Fibroblast of lung (primary cell): ENCODE measurements at regions not wholly inside any gene's neighbourhood (a gene's known extent, or its start where the extent isn't known, plus 50 kb on each side); places are given as distances from the start of the nearest gene placed in this dataset.

Source experiments
- DNase-seq, 2 donors: peaks; one replicate each; pipeline versions ENCODE4 v3.0.0 to v3.0.0-alpha.2; 2010; ENCODE audit warnings: low read depth in 2 of 2
- H2AFZ ChIP-seq: 2 replicates; pipeline ENCODE4 v1.5.1; 2012; ENCODE audit warnings: low read length, control low read depth, inconsistent platforms
- H3K27ac ChIP-seq: 2 replicates; pipeline ENCODE4 v1.5.1; 2011; ENCODE audit warnings: low read length, control low read depth; ENCODE audit not compliant: insufficient read depth
- H3K27me3 ChIP-seq: 2 replicates; pipeline ENCODE4 v1.5.1; 2011; ENCODE audit warnings: mild to moderate bottlenecking, low read length; ENCODE audit not compliant: control insufficient read depth, insufficient read depth
- H3K36me3 ChIP-seq: 2 replicates; pipeline ENCODE4 v1.5.1; 2011; ENCODE audit warnings: low read length; ENCODE audit not compliant: control insufficient read depth, insufficient read depth
- H3K4me1 ChIP-seq: 2 replicates; pipeline ENCODE4 v1.5.1; 2011; ENCODE audit warnings: low read length; ENCODE audit not compliant: control insufficient read depth, insufficient read depth; ENCODE audit errors: extremely low read depth
- H3K4me2 ChIP-seq: 2 replicates; pipeline ENCODE4 v1.5.1; 2011; ENCODE audit warnings: low read length, control low read depth; ENCODE audit not compliant: insufficient read depth; ENCODE audit errors: extremely low read depth
- H3K4me3 ChIP-seq, 4 experiments: fragments of 200-600 bp in 1 of 4; sonication (generic) in 1 of 4; replicated peaks in 1 of 4; 2 replicates each; pipeline ENCODE4 v1.5.1; 2011 to 2016; ENCODE audit warnings: low read length in 4 of 4, low read depth in 3 of 4, mild to moderate bottlenecking in 3 of 4, control low read depth in 2 of 4, inconsistent platforms in 1 of 4, mixed read lengths in 1 of 4; ENCODE audit not compliant: insufficient read depth in 1 of 4; ENCODE audit errors: control extremely low read depth in 1 of 4
- H3K79me2 ChIP-seq: 2 replicates; pipeline ENCODE4 v1.5.1; 2012; ENCODE audit warnings: mild to moderate bottlenecking, low read length, inconsistent platforms; ENCODE audit not compliant: control insufficient read depth, insufficient read depth
- H3K9ac ChIP-seq: 2 replicates; pipeline ENCODE4 v1.5.1; 2011; ENCODE audit warnings: mild to moderate bottlenecking, low read length, control low read depth; ENCODE audit not compliant: insufficient read depth
- H3K9me3 ChIP-seq: 2 replicates; pipeline ENCODE4 v1.5.1; 2012; ENCODE audit warnings: low read depth, low read length; ENCODE audit not compliant: control insufficient read depth, insufficient read depth
- H4K20me1 ChIP-seq: 2 replicates; pipeline ENCODE4 v1.5.1; 2011; ENCODE audit warnings: low read length; ENCODE audit not compliant: control insufficient read depth, insufficient read depth; ENCODE audit errors: extremely low read depth
- EZH2 ChIP-seq: IDR thresholded peaks from 2 replicates; pipeline ENCODE4 v1.5.1; 2012; ENCODE audit warnings: low read length, control low read depth, mild to moderate bottlenecking; ENCODE audit errors: missing control alignments
- TF ChIP-seq, protein P1 (sequence below), 2 donors: IDR thresholded peaks in 1 of 2; conservative IDR thresholded peaks in 1 of 2; 1 replicate in 1 of 2; 2 replicates in 1 of 2; pipeline ENCODE4 v1.5.1; 2011 to 2012; ENCODE audit warnings: low read length in 2 of 2, control low read depth in 1 of 2, inconsistent platforms in 1 of 2, low read depth in 1 of 2, mild to moderate bottlenecking in 1 of 2

DNA sequence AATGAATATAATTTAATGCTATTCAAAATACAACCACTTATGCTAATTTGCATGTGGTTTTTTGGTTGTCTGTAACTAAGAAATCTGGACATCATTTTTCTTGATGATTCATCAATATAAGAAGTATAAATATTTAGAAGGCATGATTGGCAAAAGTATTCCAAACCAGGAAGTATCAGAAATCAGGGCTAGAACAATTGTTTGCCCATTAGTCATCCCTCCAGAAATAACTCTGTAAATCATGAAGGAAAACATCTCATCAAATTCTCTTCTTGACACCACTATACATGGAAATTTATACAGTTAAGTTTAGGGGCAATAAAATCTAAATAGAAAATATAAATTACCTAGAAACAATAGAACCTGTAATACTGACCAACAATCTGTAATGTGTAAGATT, 554.7 kb upstream of the HS3ST5 start:
- H3K36me3 ChIP-seq = no peaks in the 10 kb centered on the region
- H3K27me3 ChIP-seq = no peaks in the 10 kb centered on the region
- no peak overlapping the region for H2AFZ ChIP-seq
- H3K79me2 ChIP-seq = no peaks in the 10 kb centered on the region
- H3K4me2 ChIP-seq = no peak overlapping the region
- TF ChIP-seq, protein P1, sequence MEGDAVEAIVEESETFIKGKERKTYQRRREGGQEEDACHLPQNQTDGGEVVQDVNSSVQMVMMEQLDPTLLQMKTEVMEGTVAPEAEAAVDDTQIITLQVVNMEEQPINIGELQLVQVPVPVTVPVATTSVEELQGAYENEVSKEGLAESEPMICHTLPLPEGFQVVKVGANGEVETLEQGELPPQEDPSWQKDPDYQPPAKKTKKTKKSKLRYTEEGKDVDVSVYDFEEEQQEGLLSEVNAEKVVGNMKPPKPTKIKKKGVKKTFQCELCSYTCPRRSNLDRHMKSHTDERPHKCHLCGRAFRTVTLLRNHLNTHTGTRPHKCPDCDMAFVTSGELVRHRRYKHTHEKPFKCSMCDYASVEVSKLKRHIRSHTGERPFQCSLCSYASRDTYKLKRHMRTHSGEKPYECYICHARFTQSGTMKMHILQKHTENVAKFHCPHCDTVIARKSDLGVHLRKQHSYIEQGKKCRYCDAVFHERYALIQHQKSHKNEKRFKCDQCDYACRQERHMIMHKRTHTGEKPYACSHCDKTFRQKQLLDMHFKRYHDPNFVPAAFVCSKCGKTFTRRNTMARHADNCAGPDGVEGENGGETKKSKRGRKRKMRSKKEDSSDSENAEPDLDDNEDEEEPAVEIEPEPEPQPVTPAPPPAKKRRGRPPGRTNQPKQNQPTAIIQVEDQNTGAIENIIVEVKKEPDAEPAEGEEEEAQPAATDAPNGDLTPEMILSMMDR (conservative IDR thresholded peaks at IDR 0.05 in 1 of 2, IDR thresholded peaks at IDR 0.05 in 1 of 2; ENCODE audit: low read depth in 1 of 2, low read length in 2 of 2) = no peak
- no peak for TF ChIP-seq EZH2
- H3K27ac ChIP-seq = no peak overlapping the region
- no peak overlapping the region for H3K9ac ChIP-seq
- H3K4me3 ChIP-seq = no peak overlapping the region
- no peaks in the 10 kb centered on the region for H3K4me1 ChIP-seq
- no peak for DNase-seq
- no peaks in the 10 kb centered on the region for H4K20me1 ChIP-seq
- no peaks in the 10 kb centered on the region for H3K9me3 ChIP-seq

DNA sequence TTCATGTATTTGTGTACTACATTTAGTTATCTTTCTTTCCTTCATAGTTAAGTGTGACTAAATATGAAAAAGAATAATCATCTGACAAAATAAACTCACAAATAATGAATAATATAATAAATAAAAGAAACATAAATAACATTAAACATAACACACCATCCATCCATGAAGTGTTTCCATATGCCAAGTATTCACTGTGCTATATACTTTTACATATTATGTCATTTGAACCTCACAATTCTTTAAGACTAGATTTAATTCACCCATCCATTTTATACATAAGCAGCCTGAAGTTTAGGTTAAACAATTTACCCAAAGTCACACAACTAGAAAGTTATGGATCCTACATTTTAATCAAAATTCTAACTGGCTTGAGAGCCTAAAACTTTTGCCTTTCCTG, 549.4 kb upstream of the HS3ST5 start:
- no peaks in the 10 kb centered on the region for H3K79me2 ChIP-seq
- no peak for DNase-seq
- no peak overlapping the region for H3K27ac ChIP-seq
- H3K27me3 ChIP-seq = no peaks in the 10 kb centered on the region
- H2AFZ ChIP-seq = no peak overlapping the region
- no peaks in the 10 kb centered on the region for H3K36me3 ChIP-seq
- H3K9me3 ChIP-seq = no peaks in the 10 kb centered on the region
- no peaks in the 10 kb centered on the region for H4K20me1 ChIP-seq
- no peaks in the 10 kb centered on the region for H3K4me1 ChIP-seq
- H3K4me2 ChIP-seq = no peak overlapping the region
- TF ChIP-seq, protein P1 (conservative IDR thresholded peaks at IDR 0.05 in 1 of 2, IDR thresholded peaks at IDR 0.05 in 1 of 2; ENCODE audit: low read depth in 1 of 2, low read length in 2 of 2) = no peak
- TF ChIP-seq EZH2 = no peak
- H3K4me3 ChIP-seq = no peak overlapping the region
- H3K9ac ChIP-seq = no peak overlapping the region

DNA sequence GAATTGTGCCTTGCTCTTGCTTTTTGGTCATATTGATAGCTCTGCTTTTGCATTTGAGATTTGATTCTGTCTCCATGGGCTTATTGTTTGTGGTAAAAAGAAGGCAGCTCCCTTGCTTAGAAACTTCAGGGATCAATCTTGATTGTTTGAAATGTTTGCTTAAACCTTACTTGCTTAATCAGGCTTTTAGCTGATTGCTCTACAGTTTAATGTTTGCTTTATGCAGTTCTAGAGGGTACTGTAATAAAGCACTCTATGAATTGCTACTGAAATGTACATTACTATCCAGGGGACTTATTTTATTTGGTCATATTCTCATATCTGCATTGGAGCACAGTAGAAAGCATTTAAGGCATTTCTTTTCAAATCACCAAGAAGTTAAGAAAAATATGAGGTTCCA, 545.4 kb upstream of the HS3ST5 start:
- Histone ChIP-seq H3K9me3 (no peaks in the 10 kb centered on the region), H3K4me3 (no peak overlapping the region), H3K4me1 (no peaks in the 10 kb centered on the region), H3K79me2 (no peaks in the 10 kb centered on the region), H3K27ac (no peak overlapping the region), H3K4me2 (no peak overlapping the region), H4K20me1 (no peaks in the 10 kb centered on the region), H3K27me3 (no peaks in the 10 kb centered on the region), H3K36me3 (no peaks in the 10 kb centered on the region), H3K9ac (no peak overlapping the region), H2AFZ (no peak overlapping the region)
- TF ChIP-seq EZH2 = no peak
- TF ChIP-seq, protein P1 (conservative IDR thresholded peaks at IDR 0.05 in 1 of 2, IDR thresholded peaks at IDR 0.05 in 1 of 2; ENCODE audit: low read depth in 1 of 2, low read length in 2 of 2) = no peak
- no peak for DNase-seq
